Endothelial cell of umbilical vein (primary cell): ENCODE measurements at regions not wholly inside any gene's neighbourhood (a gene's known extent, or its start where the extent isn't known, plus 50 kb on each side); places are given as distances from the start of the nearest gene placed in this dataset.
"Not testable (repeated sequence)": the region's sequence is repeated elsewhere in the genome, so short reads cannot be mapped to it uniquely, and the experiment has no call there.

Experiments used
- BruUV-seq: library from RNA; stranded (reverse); fragments of 400-500 nt; replicated peaks from 2 replicates; lab custom pipeline; 2021; lab: Mats Ljungman, UMichigan
- CTCF ChIA-PET: fragments of 300-600, 350-600 bp; sonication (Branson Sonifier 250); formaldehyde crosslinking; loops from one replicate; lab custom pipeline; 2021; ENCODE audit warnings: antibody characterized with exemption, inconsistent platforms; lab: Charles Lee
- POLR2A ChIA-PET: fragments of 300-600, 350-600 bp; sonication (Branson Sonifier 250); formaldehyde crosslinking; loops from one replicate; lab custom pipeline; 2021; ENCODE audit warnings: antibody characterized with exemption, inconsistent platforms; lab: Charles Lee
- DNase-seq: peaks from one replicate; pipeline ENCODE4 v3.0.0-alpha.2; 2011; ENCODE audit warnings: low read depth, low spot score
- FAIRE-seq: peaks from 2 replicates; lab custom pipeline; 2011; peaks lifted over from hg19 to GRCh38; lab: Jason Lieb, UNC
- H2AFZ ChIP-seq: 2 replicates; pipeline ENCODE4 v1.6.0; 2012; ENCODE audit warnings: low read depth, low read length, control low read depth, inconsistent platforms
- H3K27ac ChIP-seq: 2 replicates; pipeline ENCODE4 v1.5.1; 2011; ENCODE audit warnings: low read depth, mild to moderate bottlenecking, control low read depth, low read length, moderate library complexity; ENCODE audit not compliant: insufficient read depth
- H3K27me3 ChIP-seq, 2 experiments: 2 replicates each; pipeline versions ENCODE4 v1.6.0 to v1.6.1; 2011; ENCODE audit warnings: low read length in 2 of 2, mixed read lengths in 1 of 2; ENCODE audit not compliant: control insufficient read depth in 2 of 2, insufficient read depth in 2 of 2
- H3K36me3 ChIP-seq, 2 experiments: 2 replicates in 1 of 2; 3 replicates in 1 of 2; pipeline ENCODE4 v1.5.1; 2011; ENCODE audit warnings: low read length in 2 of 2, mild to moderate bottlenecking in 1 of 2, moderate library complexity in 1 of 2; ENCODE audit not compliant: control insufficient read depth in 2 of 2, insufficient read depth in 2 of 2; ENCODE audit errors: extremely low read depth in 1 of 2
- H3K4me1 ChIP-seq: 3 replicates; pipeline ENCODE4 v1.5.1; 2011; ENCODE audit warnings: mild to moderate bottlenecking, low read length; ENCODE audit not compliant: control insufficient read depth, insufficient read depth; ENCODE audit errors: extremely low read depth
- H3K4me2 ChIP-seq: 2 replicates; pipeline ENCODE4 v1.6.1; 2011; ENCODE audit warnings: low read length, control low read depth, mixed read lengths; ENCODE audit not compliant: insufficient read depth
- H3K4me3 ChIP-seq, 3 experiments: fragments of 200-600 bp in 1 of 3; sonication (generic), shearing (Covaris generic) in 1 of 3; replicated peaks in 1 of 3; 2 replicates each; pipeline ENCODE4 v1.5.1; 2011 to 2016; ENCODE audit warnings: control low read depth in 3 of 3, low read length in 3 of 3, mild to moderate bottlenecking in 2 of 3, inconsistent platforms in 1 of 3, low read depth in 1 of 3, moderate library complexity in 1 of 3; ENCODE audit not compliant: insufficient read depth in 1 of 3
- H3K79me2 ChIP-seq: 2 replicates; pipeline ENCODE4 v1.6.0; 2012; ENCODE audit warnings: low read length, inconsistent platforms; ENCODE audit not compliant: control insufficient read depth, insufficient read depth
- H3K9ac ChIP-seq: replicated peaks from 2 replicates; pipeline ENCODE3; 2011; ENCODE audit warnings: low read length, control low read depth; ENCODE audit not compliant: insufficient read depth; ENCODE audit errors: extremely low read depth
- H3K9me1 ChIP-seq: replicated peaks from 3 replicates; pipeline ENCODE4 v1.6.0; 2011; ENCODE audit warnings: mild to moderate bottlenecking, low read length; ENCODE audit not compliant: control insufficient read depth, insufficient read depth; ENCODE audit errors: extremely low read depth
- H3K9me3 ChIP-seq: replicated peaks from 2 replicates; pipeline ENCODE4 v1.5.1; 2012; ENCODE audit warnings: low read length, inconsistent platforms; ENCODE audit not compliant: control insufficient read depth, insufficient read depth
- H4K20me1 ChIP-seq: replicated peaks from 2 replicates; pipeline ENCODE3; 2011; ENCODE audit warnings: mild to moderate bottlenecking, low read length; ENCODE audit not compliant: control insufficient read depth, insufficient read depth; ENCODE audit errors: extremely low read depth
- FOS ChIP-seq: IDR thresholded peaks from 2 replicates; pipeline ENCODE4 v1.6.1; 2011; ENCODE audit warnings: mild to moderate bottlenecking, low read length, moderate library complexity, borderline replicate concordance; ENCODE audit not compliant: insufficient read depth
- JUN ChIP-seq: IDR thresholded peaks from 2 replicates; pipeline ENCODE4 v1.6.1; 2011; ENCODE audit warnings: borderline replicate concordance, low read depth; ENCODE audit not compliant: insufficient read length, insufficient read depth
- MAX ChIP-seq: IDR thresholded peaks from 2 replicates; pipeline ENCODE4 v1.6.1; 2011; ENCODE audit not compliant: insufficient read depth, insufficient read length
- POLR2AphosphoS5 ChIP-seq: IDR thresholded peaks from 2 replicates; pipeline ENCODE4 v1.6.1; 2012; ENCODE audit warnings: low read depth, mild to moderate bottlenecking, control low read depth, low read length, moderate library complexity; ENCODE audit not compliant: insufficient read depth
- dilution Hi-C: fragments of 300-500 bp; cut with MboI; formaldehyde crosslinking; loops from one replicate; pipeline ENCODE4 v1.15.0; 2019; ENCODE audit warnings: low sequenced_read_pairs; ENCODE audit not compliant: extremely low pct_ligation_motif_present
- intact Hi-C: fragments of 100-400 bp; cut with micrococcal nuclease; formaldehyde crosslinking; loops from one replicate; pipeline ENCODE4 v1.10.0; 2022

DNA sequence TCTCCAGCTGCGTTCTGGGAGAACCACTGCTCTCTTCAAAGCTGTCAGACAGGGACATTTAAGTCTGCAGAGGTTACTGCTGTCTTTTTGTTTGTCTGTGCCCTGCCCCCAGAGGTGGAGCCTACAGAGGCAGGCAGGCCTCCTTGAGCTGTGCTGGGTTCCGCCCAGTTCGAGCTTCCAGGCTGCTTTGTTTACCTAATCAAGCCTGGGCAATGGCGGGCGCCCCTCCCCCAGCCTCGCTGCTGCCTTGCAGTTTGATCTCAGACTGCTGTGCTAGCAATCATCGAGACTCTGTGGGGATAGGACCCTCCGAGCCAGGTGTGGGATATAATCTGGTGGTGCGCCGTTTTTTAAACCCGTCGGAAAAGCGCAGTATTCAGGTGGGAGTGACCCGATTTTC, 145.8 kb upstream of the FANCL start:
- H2AFZ ChIP-seq, BruUV-seq, H3K27me3 ChIP-seq, POLR2A ChIA-PET, H3K4me3 ChIP-seq, H3K4me1 ChIP-seq, H3K9me3 ChIP-seq, H3K79me2 ChIP-seq, H3K9me1 ChIP-seq, dilution Hi-C loops, DNase-seq, CTCF ChIA-PET, FAIRE-seq, H3K4me2 ChIP-seq, H3K36me3 ChIP-seq, H3K9ac ChIP-seq, intact Hi-C loops, H4K20me1 ChIP-seq, H3K27ac ChIP-seq: not testable (repeated sequence)

GRCh38 chr2:58378152-58378551, 137.0 kb upstream of the FANCL start:
- intact Hi-C loops: no loop called here
- no peak overlapping the region for H2AFZ ChIP-seq
- no peaks in the 10 kb centered on the region for H3K79me2 ChIP-seq
- ChIA-PET CTCF (no interaction called here), POLR2A (no interaction called here)
- H3K4me3 ChIP-seq: no peak overlapping the region
- H3K36me3 ChIP-seq: no peaks in the 10 kb centered on the region
- DNase-seq: no peak
- TF ChIP-seq JUN (no peak), MAX (no peak), POLR2AphosphoS5 (no peak), FOS (no peak)
- no peaks in the 10 kb centered on the region for H3K9me3 ChIP-seq
- no peaks in the 10 kb centered on the region for H4K20me1 ChIP-seq
- H3K9me1 ChIP-seq: no peaks in the 10 kb centered on the region
- BruUV-seq: no TSS peak
- H3K9ac ChIP-seq: no peak overlapping the region
- dilution Hi-C loops: no loop called here
- H3K4me1 ChIP-seq: no peaks in the 10 kb centered on the region
- no peak overlapping the region for H3K27ac ChIP-seq
- no peak overlapping the region for H3K4me2 ChIP-seq
- no peaks in the 10 kb centered on the region for H3K27me3 ChIP-seq
- FAIRE-seq: no peak
